HEK293 (cell line): ENCODE measurements at regions not wholly inside any gene's neighbourhood (a gene's known extent, or its start where the extent isn't known, plus 50 kb on each side); places are given as distances from the start of the nearest gene placed in this dataset.
A peak's percentile ranks its signal among the peaks of the same experiment; 100 is the strongest.

ENCODE experiments used
- HOXC10 ChIP-seq: sonication (generic); formaldehyde crosslinking; IDR thresholded peaks from 2 replicates; pipeline ENCODE4 v1.8.1; 2023; ENCODE audit warnings: mild to moderate bottlenecking, missing genetic modification reagents
- PRDM1 ChIP-seq: fragments of 450-650 bp; formaldehyde crosslinking; IDR thresholded peaks from 2 replicates; pipeline ENCODE4; 2016; ENCODE audit warnings: missing biosample characterization, missing genetic modification characterization
- TF ChIP-seq, protein P1 (sequence below): fragments of 450-650 bp; formaldehyde crosslinking; IDR thresholded peaks from 2 replicates; pipeline ENCODE4 v1.5.1; 2016; ENCODE audit warnings: missing biosample characterization, missing genetic modification characterization

DNA sequence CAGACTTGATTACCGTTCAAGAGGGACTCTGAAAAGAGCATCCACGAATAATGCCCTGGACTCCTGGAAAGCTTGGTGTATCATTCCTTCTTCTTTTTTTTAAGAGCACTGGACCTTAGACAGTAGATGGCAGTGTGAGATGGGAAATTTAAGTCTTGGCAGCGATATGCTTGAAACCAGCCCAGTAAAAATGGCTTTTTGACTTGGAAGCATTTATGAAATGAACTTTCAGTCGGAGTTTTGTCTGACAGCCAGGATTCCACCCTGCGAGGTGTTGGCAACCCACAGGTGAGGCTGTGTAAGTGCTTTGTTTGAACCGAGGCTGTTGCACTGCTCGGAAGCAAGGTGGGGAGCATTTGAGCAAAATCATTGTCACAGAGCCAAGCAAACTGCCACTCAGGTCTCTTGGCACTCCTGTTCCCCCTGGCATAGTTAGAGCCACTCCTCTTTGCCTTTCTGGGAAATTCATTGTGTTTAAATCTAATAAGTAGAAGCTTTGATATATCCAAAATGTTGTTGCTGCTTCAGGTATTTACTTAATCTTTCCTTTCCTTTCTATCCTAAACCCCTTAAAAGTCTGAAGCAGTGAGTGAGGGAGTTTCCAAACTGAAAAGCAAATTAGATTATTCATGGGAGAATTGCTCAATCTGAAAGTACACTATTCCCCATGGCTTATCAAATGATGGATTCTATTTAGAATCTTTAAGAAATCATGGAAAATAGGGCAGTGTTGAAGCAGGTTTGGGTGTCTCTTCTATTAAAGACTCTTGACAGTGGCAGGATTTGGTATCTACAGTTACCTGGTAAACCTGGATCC lies 272.8 kb upstream of the SLC35B3 start:
- TF ChIP-seq PRDM1 (tag by site-specific recombination) (no peak), HOXC10 (CRISPR knock-in tag) (no peak)
- TF ChIP-seq, protein P1, sequence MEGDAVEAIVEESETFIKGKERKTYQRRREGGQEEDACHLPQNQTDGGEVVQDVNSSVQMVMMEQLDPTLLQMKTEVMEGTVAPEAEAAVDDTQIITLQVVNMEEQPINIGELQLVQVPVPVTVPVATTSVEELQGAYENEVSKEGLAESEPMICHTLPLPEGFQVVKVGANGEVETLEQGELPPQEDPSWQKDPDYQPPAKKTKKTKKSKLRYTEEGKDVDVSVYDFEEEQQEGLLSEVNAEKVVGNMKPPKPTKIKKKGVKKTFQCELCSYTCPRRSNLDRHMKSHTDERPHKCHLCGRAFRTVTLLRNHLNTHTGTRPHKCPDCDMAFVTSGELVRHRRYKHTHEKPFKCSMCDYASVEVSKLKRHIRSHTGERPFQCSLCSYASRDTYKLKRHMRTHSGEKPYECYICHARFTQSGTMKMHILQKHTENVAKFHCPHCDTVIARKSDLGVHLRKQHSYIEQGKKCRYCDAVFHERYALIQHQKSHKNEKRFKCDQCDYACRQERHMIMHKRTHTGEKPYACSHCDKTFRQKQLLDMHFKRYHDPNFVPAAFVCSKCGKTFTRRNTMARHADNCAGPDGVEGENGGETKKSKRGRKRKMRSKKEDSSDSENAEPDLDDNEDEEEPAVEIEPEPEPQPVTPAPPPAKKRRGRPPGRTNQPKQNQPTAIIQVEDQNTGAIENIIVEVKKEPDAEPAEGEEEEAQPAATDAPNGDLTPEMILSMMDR (tag by site-specific recombination), result peak; percentile 53; the same call in 1 of the 2 replicates
